ENCODE measurements at regions not wholly inside any gene's neighbourhood (a gene's known extent, or its start where the extent isn't known, plus 50 kb on each side); places are given as distances from the start of the nearest gene placed in this dataset.

DNA sequence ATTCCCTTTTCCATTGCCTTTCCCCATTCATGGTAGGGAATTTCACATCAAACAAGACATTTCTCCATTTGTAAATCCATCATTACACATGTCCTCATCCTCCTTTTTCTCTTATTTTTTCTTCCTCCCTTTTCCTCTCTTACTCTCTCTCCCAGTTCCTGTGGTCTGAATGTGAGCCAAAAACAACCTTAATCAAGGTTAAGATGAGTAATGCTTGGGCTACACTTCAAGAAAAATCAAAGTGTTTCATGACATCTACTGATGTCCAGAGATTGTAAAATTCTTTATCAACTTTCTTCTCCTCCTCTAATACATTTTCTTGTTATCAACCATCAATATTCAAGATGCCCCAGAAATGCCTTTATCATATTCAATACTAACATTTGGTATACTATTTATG lies 172.5 kb upstream of the PRNP start:
- DNase-seq (ENCODE audit: low spot score): no peak

DNA sequence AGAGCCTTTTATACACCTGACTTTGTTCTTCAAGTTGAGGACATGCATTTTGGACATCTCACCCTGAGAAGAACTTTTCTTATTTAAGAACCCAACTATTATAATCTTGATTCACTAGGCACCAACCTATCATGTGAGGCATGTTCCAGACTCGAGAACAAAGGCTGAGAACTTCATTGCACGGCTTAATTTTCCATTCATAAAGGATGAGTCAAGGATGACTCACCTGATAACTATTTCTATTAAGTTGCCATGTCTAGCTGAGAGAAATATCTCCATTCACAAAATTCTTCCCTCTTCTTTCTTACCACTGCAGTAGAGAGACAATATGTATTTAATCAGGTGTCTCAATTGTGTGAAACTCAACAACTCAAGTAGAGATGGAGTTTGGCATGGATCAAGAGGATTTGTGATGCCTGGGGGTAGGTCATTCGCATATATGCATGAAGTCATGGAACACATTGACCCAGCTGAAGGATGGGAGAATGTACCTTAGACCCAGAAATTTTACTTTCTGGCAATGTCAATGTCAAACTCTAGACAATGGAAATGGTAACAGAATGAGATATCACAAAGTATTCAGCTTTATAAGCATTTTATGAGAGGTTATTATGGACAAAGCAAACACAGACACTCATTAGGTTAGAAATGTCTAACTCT lies 173.2 kb upstream of the PRNP start:
- DNase-seq (ENCODE audit: low spot score): no peak

DNA sequence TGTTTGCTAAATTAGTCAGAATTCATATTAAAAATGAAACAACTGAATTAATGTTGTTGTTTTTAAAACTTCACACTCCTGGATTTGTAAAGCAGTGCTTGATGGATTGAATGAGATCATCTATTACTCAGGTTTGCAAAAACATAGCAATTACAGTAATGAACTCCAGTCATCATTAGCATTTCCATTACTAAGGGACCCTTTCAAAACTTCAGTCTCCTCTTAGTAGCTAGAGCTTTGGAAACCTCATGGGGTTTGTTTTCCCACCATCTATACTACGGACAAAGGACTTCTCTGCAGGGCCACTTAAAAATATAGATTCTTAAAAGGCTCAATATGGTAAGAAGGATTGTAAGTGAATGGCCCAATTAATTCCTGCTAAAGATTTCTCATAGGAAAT lies 174.5 kb upstream of the PRNP start:
- DNase-seq (ENCODE audit: low spot score): no peak

DNA sequence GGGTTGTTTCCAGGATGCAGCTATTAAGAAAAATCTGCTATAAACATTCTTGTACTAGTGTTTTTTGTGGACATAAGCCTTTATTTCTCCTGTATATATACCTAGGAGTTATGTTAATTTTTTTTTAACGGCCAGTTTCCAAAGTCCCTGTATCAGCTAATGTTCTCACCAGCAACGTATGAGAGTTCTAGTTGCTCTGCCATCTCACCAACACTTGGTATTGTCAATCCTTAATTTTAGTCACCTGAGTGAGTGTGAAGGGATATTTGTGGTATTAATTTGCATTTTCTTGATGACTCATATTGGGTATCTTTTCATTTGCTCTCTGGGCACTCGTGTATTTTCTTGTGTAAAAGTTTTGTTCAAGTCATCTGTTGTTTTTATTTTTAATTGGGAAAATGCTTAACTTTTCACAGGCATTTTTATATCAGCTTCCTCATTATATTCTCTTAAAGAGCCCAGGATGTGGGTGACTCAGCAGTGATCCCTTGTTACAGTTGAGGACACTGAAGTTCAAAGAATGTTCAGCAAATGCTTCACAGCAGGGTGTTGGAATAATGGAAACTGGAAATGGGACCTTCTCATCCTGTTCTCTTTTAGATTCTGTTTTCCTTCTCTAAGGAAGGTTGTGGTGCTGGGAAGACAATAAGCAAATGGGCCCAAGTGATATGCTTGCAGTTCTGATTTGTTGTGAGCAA lies 176.3 kb upstream of the PRNP start:
- DNase-seq (ENCODE audit: low spot score): no peak

DNA sequence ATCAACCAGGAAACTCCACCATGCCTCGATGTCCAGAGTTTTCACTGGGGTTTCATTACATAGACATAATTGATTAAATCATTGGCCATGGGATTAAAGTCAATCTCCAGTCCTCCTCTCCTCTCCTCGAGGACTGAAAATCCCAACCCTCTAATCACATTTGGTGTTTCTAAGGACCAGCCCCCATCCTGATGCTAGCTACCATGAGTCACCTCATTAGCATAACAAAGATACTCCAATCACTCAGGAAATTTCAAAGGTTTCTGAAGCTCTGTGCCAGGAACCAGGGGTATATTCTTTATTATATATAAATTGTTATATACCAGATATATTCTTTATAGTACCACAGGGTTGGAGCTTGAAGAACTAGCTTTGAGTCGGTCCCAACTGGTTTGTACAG lies 177.5 kb upstream of the PRNP start:
- DNase-seq (ENCODE audit: low spot score): no peak

DNA sequence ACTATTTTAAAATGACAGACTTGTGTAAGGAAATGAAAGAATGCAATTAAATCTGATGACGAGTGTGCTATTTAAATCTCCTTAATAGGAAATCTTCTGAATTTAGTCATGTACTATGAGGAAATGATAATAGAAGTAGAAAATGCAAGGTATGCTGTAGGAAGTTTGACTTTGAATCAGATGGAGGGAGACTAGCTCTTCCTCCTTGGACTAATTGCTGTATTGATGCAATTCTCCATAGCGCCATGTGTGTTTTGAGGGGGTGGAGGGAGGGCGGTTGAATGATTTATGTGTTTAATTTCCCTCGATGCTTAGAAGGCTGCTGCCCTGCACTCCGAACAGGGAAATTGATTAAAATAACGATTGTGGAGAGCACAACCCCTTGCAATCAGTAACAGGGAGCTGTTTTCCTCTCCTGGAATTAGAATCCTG lies 179.0 kb upstream of the PRNP start:
- DNase-seq (ENCODE audit: low spot score): no peak

DNA sequence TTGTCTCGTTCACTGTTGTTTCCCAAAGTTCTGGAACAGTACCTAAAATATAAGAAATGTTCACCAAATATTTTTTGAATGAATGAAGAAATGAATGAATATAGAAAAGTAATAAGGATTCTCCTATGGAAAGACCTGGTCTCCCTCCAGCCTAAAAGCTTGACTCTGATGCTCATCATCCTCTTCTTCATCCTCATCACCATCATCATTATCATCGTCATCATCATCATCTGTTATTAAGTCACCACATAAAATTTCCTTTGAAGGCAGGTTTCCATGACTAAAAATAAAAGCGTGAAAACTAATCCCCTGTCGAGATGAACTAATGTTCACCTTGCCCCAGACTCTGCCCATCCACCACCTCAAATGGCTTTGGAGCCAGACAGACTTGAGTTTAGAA lies 181.4 kb upstream of the PRNP start:
- no peak for DNase-seq (ENCODE audit: low spot score)

DNA sequence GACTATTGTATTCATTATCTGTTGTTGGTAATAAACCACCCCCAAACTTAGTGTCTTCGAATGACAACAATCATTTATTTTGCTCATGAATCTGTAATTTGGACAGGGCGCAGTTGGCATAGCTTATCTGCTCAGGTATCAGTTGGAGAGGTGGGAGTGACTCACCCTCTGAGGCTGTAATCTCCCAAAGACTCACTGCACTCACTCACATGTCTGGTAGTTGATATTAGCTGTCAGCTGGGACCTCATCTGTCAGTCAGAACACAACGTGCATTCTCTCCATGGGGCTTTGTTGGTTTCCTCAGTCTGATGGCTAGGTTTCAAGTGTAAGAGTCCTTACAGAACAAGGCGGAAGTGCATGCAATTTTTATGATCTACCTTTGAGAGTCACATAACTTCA lies 183.5 kb upstream of the PRNP start:
- no peak for DNase-seq (ENCODE audit: low spot score)

DNA sequence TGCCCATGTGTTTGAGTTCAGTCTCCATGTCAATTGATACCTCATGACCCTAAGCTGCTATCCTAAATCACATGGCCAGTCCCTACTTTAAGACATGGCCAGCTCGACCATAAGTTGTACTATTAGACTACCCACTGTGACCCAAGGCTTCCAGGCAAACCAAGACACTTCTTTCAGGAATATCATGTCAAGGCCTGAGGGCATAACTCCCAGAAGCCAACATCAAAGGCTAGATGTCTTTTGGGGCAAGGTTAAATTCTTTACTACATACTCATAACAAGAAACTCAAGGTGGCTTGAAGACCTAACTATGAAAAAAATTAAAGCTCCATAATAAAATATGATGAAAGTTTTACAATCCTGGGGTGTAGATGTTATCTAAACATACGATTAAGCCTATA lies 192.9 kb upstream of the PRNP start:
- no peak for DNase-seq (ENCODE audit: low spot score)

DNA sequence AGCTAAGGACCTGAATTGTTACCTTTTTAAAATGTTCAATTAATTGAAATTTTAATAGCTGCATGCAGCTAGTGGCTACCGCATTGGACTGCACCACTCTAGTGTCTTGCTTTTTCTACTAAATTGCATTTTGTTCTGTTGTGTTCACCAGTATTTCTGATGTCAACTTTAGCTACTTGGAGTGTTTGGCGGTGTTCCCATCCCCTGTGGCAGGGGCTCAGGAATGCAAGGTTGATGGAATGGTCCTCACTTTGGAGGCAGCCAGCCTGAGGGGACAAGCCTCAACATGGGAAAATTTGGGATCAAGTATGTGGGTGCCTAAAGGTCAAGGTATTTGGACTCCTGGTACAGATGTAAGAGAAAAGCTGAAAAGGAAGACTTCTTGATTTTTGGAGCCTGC lies 194.6 kb upstream of the PRNP start:
- DNase-seq (ENCODE audit: low spot score): no peak

DNA sequence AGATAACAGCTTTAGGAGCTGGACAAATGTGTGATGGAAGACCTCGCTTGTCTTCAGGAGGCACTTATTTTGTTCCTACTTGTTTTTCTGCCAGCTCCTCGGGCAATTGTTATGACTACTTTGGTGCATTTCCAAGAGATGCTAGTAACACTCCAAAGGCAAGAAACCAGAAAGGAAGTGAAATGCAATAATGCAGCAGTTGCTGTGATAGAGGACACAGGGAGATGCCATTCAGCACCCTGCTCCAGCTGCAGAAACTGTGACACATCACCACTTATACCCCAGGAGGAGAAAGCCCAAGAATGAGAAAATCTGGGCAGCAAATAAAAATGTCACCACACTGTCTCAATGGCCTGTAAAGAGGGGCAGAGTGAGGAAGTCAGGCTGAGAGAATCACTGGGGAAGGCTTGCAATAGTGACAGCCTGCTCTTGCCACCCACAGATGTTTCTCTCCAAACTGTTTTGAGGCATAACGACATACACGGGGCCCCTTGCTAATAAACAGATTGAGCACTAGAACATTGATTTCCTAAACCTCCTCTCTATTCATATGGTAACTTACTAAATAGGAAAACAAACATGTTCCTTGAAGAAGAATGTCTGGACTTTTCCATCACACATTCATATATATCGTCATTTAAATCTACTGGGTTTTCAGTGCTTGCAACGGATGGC lies 195.5 kb upstream of the PRNP start:
- no peak for DNase-seq (ENCODE audit: low spot score)

DNA sequence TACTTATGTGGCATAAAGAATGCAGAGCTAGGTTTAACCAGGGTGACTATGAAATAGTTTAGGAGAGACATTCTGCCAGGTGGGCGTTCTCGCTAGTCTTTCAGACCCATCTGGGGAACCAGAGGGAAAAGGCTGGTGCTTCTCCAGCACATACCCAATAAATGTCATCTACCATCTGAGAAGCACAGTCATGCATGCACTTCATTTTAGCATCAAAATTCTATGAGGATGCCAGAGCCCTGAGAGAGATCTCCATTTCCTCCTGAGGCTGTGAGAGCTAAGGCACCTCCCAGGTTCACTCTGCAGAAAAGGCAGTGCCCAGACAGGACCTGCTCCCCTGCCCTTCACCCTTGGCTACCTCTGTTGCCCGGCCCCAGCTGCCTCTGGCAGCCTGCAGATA lies 196.2 kb upstream of the PRNP start:
- DNase-seq (ENCODE audit: low spot score): no peak

DNA sequence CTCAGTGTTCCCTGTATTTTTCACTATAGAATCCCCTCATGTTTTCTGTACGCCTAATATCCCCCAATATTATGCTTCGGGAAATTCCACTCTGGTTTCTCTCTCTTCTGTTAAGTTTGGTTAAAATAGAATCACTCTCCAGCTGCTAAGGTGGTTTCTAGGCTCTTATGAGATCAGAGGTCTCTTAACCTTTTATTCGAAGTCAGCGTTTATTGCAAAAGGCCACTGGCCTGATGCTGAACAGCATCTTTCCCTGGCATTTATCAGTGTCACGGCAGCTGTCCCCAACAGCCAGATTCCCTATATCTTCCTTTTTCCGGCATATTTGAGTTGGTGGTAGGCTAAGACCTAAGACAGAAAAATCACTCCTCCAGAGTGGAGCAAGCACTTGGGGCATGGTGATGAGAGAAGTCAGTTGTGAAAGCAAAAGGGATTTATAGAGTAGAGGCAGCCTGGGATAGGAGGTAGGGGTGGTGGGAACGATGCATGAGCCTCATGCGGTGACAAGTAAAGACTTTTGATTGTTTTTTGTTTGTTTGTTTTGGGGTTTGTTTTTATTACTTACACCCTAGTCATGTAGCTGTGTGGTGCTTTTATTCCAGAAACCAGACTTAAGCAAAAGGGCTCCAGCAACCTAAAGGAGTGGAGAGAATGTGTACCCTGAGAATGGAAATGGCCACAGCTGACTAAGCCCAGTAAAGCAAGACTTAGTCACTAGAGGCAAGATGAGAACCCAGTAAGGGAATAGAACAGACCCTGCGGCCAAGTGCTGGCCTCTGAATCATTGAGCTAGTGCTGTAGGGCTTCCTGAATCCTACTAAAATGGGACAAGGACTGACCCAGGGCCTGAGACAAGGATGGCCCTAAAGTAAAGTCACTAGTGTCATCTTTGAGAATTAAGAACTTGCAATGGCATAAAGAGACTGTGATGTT lies 197.6 kb upstream of the PRNP start:
- DNase-seq (ENCODE audit: low spot score): no peak

DNA sequence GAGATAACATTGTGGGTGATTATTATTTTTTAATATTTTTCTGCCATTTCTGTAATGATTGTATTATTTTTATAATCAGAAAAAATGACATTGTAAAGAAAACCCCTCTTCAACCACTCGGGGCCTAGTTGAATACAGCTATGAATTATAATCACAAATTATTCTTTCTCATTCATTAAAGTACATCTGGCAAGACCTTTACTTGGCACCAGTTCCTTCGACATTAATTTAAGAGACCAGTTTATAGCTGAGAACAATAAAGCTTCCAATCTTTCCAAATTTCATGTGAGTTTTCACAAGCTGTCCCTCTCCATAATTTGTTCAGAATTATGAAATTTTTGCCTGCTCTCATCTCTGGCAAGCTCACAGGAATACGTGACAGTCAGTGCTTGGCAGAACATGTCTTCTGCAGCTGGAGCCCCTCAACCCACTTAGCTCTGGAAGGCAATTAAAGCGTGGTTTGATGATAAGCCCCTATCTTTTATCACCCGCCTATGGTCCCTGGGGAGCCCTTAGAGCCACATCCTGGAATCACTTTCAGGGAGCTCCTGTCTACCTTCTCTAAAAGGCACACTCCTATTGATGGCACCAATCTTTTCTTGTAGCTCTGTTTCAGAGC lies 201.8 kb upstream of the PRNP start:
- peak; percentile 29 for DNase-seq (ENCODE audit: low spot score)

DNA sequence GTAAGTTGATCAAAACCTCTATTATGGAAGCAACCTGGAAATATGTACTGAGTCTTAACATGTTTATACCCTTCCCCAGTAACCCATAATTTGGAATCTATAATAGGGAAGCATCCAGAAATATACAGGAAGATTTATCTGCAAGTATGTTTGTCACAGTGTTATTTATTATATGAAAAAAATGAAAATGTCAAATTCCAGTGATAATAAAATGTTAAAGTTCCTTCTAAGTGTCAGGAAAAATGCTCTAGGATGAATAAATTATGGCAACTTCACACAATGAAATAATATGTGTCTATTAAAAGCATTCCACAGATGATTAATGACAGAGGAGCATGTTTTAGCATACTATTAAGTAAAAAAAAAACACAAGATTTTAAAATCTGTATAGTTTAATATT lies 202.3 kb upstream of the PRNP start:
- no peak for DNase-seq (ENCODE audit: low spot score)

DNA sequence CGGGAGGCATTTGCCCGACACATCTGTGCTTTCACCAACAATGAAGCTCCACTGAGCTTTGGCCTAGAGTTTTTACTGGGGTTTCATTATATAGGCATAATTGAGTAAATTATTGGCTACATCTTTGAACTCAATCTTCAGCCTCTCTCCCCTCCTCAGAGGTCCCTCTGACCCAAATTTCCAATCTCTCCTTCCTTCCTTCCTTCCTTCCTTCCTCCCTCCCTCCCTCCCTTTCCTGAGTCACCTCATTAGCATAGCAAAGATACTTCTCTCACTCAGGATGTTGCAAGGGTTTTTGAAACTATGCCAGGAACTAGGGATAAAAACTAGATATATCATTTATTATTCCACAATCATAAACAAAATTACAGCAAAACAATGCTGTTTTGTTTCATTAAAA lies 202.8 kb upstream of the PRNP start:
- no peak for DNase-seq (ENCODE audit: low spot score)

DNA sequence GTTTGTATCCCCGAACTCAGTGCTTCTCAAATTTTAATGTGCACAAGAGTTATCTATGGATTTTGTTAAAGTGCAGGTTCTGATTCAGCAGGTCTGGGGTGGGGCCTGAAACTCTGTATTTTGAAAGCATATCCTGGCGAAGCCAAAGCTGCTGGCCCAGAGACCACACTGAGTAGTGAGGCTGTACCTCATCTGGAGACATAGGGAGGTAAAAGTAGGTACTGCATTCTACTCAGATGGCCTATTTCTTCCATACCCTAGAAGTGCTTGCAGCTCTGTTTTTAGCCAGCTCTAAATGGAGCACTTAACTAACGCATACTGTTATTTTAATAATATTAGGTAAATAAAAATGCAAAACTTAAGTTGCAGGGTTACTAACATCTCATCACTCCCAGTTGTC lies 206.2 kb upstream of the PRNP start:
- DNase-seq (ENCODE audit: low spot score): no peak

DNA sequence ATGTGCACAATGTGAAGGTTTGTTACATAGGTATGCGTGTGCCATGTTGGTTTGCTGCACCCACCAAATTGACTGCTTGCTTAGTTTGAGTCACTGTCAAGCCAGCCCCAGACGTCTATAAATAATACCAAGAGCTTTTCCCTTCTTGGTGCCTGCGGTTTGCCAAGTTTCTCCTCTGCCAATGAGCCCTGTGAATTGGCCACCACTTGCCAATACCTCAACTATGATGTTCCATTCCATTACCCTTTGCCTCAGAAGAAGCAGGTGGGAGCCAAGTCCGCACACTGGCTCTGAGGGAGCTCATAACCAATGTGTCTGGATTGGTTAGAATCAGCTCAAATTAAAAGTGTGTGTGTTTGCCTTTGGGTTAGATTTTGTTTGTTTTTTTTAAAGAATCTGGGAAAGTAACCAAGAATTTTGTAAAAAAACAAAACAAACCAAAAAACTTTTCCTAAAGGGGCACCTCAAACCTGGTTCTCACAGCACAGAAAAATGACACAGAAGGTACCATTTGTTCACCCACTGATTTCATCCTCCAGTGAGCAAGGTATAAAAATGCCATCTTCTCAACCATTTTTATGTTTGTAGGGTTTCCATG lies 209.3 kb upstream of the PRNP start:
- DNase-seq (ENCODE audit: low spot score): no peak

DNA sequence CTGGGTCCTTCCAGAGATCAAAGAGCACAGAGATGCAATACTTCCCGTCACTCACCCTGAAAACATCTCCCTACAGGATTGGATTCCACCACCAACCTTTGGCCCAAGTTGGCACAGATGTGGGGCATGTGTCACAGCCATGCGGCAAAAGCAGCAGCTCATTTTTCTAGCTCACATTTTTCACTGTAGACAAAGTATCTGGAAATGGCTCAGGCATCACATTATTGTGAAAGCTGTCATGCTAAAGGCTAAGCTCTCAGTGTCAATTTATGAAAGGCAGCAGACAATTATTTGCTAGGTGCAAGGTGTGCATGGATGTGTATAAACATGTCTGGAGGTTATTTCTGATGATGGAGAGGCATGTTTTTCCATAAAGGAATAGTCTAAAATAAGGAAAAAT lies 213.3 kb upstream of the PRNP start:
- no peak for DNase-seq (ENCODE audit: low spot score)

DNA sequence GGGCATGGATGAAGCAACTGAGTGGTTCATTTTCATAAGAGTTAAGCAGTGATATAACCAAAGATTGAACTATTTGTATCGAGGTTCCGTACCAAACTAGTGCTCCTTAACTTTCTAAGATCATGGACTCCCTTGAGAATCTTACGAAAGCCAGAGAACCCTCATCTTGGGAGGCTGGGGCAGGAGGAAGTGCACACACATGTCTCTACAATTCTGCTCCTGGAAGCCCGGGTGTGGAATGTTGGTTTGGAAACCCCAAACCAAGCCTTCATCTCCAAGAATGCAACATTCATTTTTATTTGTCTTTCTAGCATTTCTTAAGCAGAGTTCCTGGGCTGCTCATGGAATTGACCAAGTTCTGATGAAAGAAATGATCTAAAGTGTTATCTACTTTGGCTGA lies 215.0 kb upstream of the PRNP start:
- DNase-seq (ENCODE audit: low spot score): no peak

DNA sequence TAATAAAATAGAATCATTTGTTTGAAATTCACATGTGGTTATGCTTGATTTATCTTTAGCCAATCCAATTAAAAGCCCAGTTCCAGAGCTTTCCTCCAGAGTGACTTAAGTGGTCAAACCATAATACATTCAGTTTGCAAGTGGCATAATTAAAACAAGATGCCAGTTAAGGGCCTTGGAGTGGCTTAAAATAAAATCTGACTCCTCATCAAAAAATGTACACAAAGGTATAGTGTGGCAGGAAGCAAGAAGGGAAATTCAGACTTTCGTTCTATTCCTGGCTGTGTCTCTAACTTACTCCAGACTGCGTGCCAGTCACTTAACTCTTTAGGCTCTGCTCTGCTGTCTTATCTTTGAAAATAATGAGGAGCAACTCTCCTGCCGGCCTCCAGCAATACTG lies 215.9 kb upstream of the PRNP start:
- no peak for DNase-seq (ENCODE audit: low spot score)

All from SK-N-DZ (cell line).